H1 (cell line): ENCODE measurements at regions not wholly inside any gene's neighbourhood (a gene's known extent, or its start where the extent isn't known, plus 50 kb on each side); places are given as distances from the start of the nearest gene placed in this dataset.

Experiments used
- CEBPB ChIP-seq: IDR thresholded peaks from 2 replicates; pipeline ENCODE4 v1.6.1; 2012; ENCODE audit warnings: low read depth, low read length
- EP300 ChIP-seq, 2 experiments: IDR thresholded peaks; 1 replicate in 1 of 2; 2 replicates in 1 of 2; pipeline ENCODE4 v1.6.1; 2011 to 2012; ENCODE audit warnings: low read depth in 2 of 2, low read length in 2 of 2, mild to moderate bottlenecking in 2 of 2, borderline replicate concordance in 1 of 2, inconsistent platforms in 1 of 2, moderate library complexity in 1 of 2
- FOSL1 ChIP-seq: IDR thresholded peaks from 2 replicates; pipeline ENCODE4 v1.6.1; 2011; ENCODE audit warnings: mild to moderate bottlenecking, low read depth, low read length, moderate library complexity; ENCODE audit not compliant: insufficient read depth
- GABPA ChIP-seq: IDR thresholded peaks from 2 replicates; pipeline ENCODE4 v1.6.1; 2011; ENCODE audit warnings: mild to moderate bottlenecking, low read length, moderate library complexity, borderline replicate concordance; ENCODE audit not compliant: insufficient read depth
- SUZ12 ChIP-seq: fragments of 200-600 bp; sonication (generic); IDR thresholded peaks from 2 replicates; pipeline ENCODE4 v1.6.1; 2012; ENCODE audit warnings: mild to moderate bottlenecking, inconsistent platforms, low read length, moderate library complexity, mixed read lengths
- TF ChIP-seq, protein P1 (sequence below), 3 experiments: IDR thresholded peaks; 1 replicate in 2 of 3; 2 replicates in 1 of 3; pipeline versions ENCODE4 v1.5.1 to v1.6.1; 2011; ENCODE audit warnings: low read length in 3 of 3, mild to moderate bottlenecking in 3 of 3, inconsistent platforms in 2 of 3, low read depth in 1 of 3, moderate library complexity in 1 of 3; ENCODE audit not compliant: insufficient read depth in 1 of 3; ENCODE audit errors: control extremely low read depth in 1 of 3

DNA sequence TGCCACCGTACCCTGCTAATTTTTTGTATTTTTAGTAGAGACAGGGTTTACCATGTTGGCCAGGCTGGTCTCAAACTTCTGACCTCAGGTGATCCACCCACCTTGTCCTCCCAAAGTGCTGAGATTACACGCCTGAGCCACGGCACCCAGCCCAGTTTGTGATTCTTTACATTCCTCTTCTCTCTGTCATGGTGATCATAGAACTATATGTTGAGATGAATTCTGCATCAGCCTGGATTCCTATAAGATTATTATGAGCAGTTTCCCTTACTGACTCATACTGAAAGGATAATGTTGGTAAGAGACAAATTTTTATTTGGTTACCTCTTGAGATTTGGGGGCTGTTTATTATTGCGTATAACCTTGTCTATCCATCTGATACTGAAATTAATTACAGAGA is 121.5 kb upstream of the CSNK1A1L start:
- TF ChIP-seq, protein P1, sequence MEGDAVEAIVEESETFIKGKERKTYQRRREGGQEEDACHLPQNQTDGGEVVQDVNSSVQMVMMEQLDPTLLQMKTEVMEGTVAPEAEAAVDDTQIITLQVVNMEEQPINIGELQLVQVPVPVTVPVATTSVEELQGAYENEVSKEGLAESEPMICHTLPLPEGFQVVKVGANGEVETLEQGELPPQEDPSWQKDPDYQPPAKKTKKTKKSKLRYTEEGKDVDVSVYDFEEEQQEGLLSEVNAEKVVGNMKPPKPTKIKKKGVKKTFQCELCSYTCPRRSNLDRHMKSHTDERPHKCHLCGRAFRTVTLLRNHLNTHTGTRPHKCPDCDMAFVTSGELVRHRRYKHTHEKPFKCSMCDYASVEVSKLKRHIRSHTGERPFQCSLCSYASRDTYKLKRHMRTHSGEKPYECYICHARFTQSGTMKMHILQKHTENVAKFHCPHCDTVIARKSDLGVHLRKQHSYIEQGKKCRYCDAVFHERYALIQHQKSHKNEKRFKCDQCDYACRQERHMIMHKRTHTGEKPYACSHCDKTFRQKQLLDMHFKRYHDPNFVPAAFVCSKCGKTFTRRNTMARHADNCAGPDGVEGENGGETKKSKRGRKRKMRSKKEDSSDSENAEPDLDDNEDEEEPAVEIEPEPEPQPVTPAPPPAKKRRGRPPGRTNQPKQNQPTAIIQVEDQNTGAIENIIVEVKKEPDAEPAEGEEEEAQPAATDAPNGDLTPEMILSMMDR (IDR thresholded peaks at IDR 0.05; ENCODE audit: control extremely low read depth in 1 of 3, insufficient read depth in 1 of 3, low read depth in 1 of 3, low read length in 3 of 3): no peak
- no peak for TF ChIP-seq FOSL1
- TF ChIP-seq CEBPB: no peak
- TF ChIP-seq GABPA: no peak
- no peak for TF ChIP-seq EP300 (IDR thresholded peaks at IDR 0.05; ENCODE audit: borderline replicate concordance in 1 of 2, low read depth in 2 of 2, low read length in 2 of 2)
- no peak for TF ChIP-seq SUZ12
